H1 (cell line): ENCODE measurements at regions not wholly inside any gene's neighbourhood (a gene's known extent, or its start where the extent isn't known, plus 50 kb on each side); places are given as distances from the start of the nearest gene placed in this dataset.

Source experiments
- CTCF ChIA-PET: fragments of 300-600 bp; sonication (Branson Sonifier 250); formaldehyde crosslinking; loops from one replicate; lab custom pipeline; 2021; ENCODE audit not compliant: partially characterized antibody; lab: Charles Lee
- POLR2A ChIA-PET: fragments of 300-600 bp; sonication (Branson Sonifier 250); formaldehyde crosslinking; loops from one replicate; lab custom pipeline; 2021; ENCODE audit warnings: inconsistent platforms; ENCODE audit not compliant: partially characterized antibody; lab: Charles Lee
- DNase-seq, 2 experiments: peaks; one replicate each; pipeline versions ENCODE4 v3.0.0 to v3.0.0-alpha.2; 2010 to 2022; ENCODE audit warnings: low spot score in 2 of 2, low read depth in 1 of 2, mixed read lengths in 1 of 2
- FAIRE-seq: peaks from 2 replicates; lab custom pipeline; 2011; peaks lifted over from hg19 to GRCh38; lab: Jason Lieb, UNC
- H2AFZ ChIP-seq: 2 replicates; pipeline ENCODE4 v1.8.1; 2012; ENCODE audit warnings: low read length, inconsistent platforms
- H2AK5ac ChIP-seq: 2 replicates; pipeline ENCODE4 v1.6.1; 2013; ENCODE audit warnings: low read depth, low read length
- H2BK120ac ChIP-seq: replicated peaks from 2 replicates; pipeline ENCODE3; 2013; ENCODE audit warnings: low read depth, low read length, inconsistent platforms
- H2BK12ac ChIP-seq: 2 replicates; pipeline ENCODE4 v1.6.1; 2013; ENCODE audit warnings: low read depth, low read length
- H2BK15ac ChIP-seq: 2 replicates; pipeline ENCODE4 v1.6.1; 2013; ENCODE audit warnings: low read length
- H2BK20ac ChIP-seq: 2 replicates; pipeline ENCODE4 v1.6.1; 2013; ENCODE audit warnings: low read length
- H2BK5ac ChIP-seq: 2 replicates; pipeline ENCODE4 v1.6.1; 2013; ENCODE audit warnings: low read depth, low read length
- H3K14ac ChIP-seq: 2 replicates; pipeline ENCODE4 v1.6.1; 2013; ENCODE audit warnings: inconsistent platforms; ENCODE audit not compliant: insufficient read length
- H3K18ac ChIP-seq: 2 replicates; pipeline ENCODE4 v1.6.1; 2013; ENCODE audit warnings: low read length; ENCODE audit errors: extremely low read depth
- H3K23ac ChIP-seq: 2 replicates; pipeline ENCODE4 v1.6.1; 2013; ENCODE audit warnings: inconsistent platforms; ENCODE audit not compliant: insufficient read length
- H3K23me2 ChIP-seq: 2 replicates; pipeline ENCODE4 v1.6.1; 2013; ENCODE audit warnings: low read depth, low read length
- H3K27ac ChIP-seq: 2 replicates; pipeline ENCODE4 v1.6.1; 2011; ENCODE audit warnings: low read depth, low read length, inconsistent platforms
- H3K27me3 ChIP-seq, 4 experiments: replicated peaks in 1 of 4; 1 replicate in 1 of 4; 2 replicates in 3 of 4; pipeline versions ENCODE4 v1.6.1 to v1.8.1; 2011 to 2013; ENCODE audit warnings: low read length in 3 of 4, mild to moderate bottlenecking in 3 of 4, inconsistent platforms in 2 of 4, mixed read lengths in 2 of 4, moderate library complexity in 1 of 4; ENCODE audit not compliant: control insufficient read depth in 3 of 4, insufficient read depth in 3 of 4; ENCODE audit errors: extremely low read depth in 1 of 4
- H3K36me3 ChIP-seq, 4 experiments: 2 replicates each; pipeline versions ENCODE4 v1.6.1 to v1.8.1; 2011 to 2013; ENCODE audit warnings: mild to moderate bottlenecking in 4 of 4, low read length in 3 of 4, moderate library complexity in 2 of 4, control low read depth in 1 of 4, inconsistent platforms in 1 of 4; ENCODE audit not compliant: insufficient read depth in 4 of 4, control insufficient read depth in 2 of 4
- H3K4ac ChIP-seq: replicated peaks from 2 replicates; pipeline ENCODE3; 2013; ENCODE audit warnings: low read length, low read depth, mixed read lengths, inconsistent platforms; ENCODE audit not compliant: insufficient read length
- H3K4me1 ChIP-seq, 4 experiments: replicated peaks in 1 of 4; 1 replicate in 1 of 4; 2 replicates in 3 of 4; pipeline versions ENCODE4 v1.6.1 to v1.8.1; 2011 to 2013; ENCODE audit warnings: low read length in 3 of 4, inconsistent platforms in 2 of 4, mixed read lengths in 1 of 4; ENCODE audit not compliant: insufficient read depth in 4 of 4, control insufficient read depth in 3 of 4
- H3K4me2 ChIP-seq, 2 experiments: 2 replicates each; pipeline versions ENCODE4 v1.6.1 to v1.8.1; 2011 to 2013; ENCODE audit warnings: low read depth in 2 of 2, low read length in 2 of 2, control low read depth in 1 of 2, inconsistent platforms in 1 of 2, mild to moderate bottlenecking in 1 of 2; ENCODE audit not compliant: insufficient read depth in 1 of 2
- H3K4me3 ChIP-seq, 4 experiments: fragments of 200-600, 300-600 bp in 1 of 4; sonication (generic), shearing (Covaris generic), sonication (Bioruptor Twin) in 1 of 4; 2 replicates each; pipeline versions ENCODE4 v1.5.1 to v1.8.1; 2011 to 2016; ENCODE audit warnings: low read length in 4 of 4, low read depth in 3 of 4, control low read depth in 2 of 4, inconsistent platforms in 2 of 4, mild to moderate bottlenecking in 2 of 4, mixed read lengths in 1 of 4, moderate library complexity in 1 of 4; ENCODE audit not compliant: insufficient read depth in 2 of 4; ENCODE audit errors: extremely low read depth in 1 of 4
- H3K56ac ChIP-seq: replicated peaks from 2 replicates; pipeline ENCODE3; 2013; ENCODE audit warnings: low read depth, mild to moderate bottlenecking, mixed read lengths, low read length, inconsistent platforms; ENCODE audit not compliant: insufficient read length
- H3K79me1 ChIP-seq: 2 replicates; pipeline ENCODE4 v1.6.1; 2013; ENCODE audit warnings: low read depth, low read length, control low read depth
- H3K79me2 ChIP-seq, 2 experiments: 2 replicates each; pipeline versions ENCODE4 v1.6.1 to v1.8.1; 2012 to 2013; ENCODE audit warnings: low read length in 2 of 2, mild to moderate bottlenecking in 2 of 2, inconsistent platforms in 1 of 2; ENCODE audit not compliant: insufficient read depth in 2 of 2, control insufficient read depth in 1 of 2
- H3K9ac ChIP-seq, 4 experiments: replicated peaks in 1 of 4; 1 replicate in 1 of 4; 2 replicates in 3 of 4; pipeline versions ENCODE4 v1.6.1 to v1.8.1; 2011 to 2013; ENCODE audit warnings: low read depth in 3 of 4, low read length in 3 of 4, control low read depth in 2 of 4, mild to moderate bottlenecking in 2 of 4, moderate library complexity in 2 of 4, inconsistent platforms in 1 of 4; ENCODE audit errors: extremely low read depth in 1 of 4
- H3K9me3 ChIP-seq, 2 experiments: 2 replicates each; pipeline versions ENCODE4 v1.6.1 to v1.8.1; 2012 to 2013; ENCODE audit warnings: mild to moderate bottlenecking in 2 of 2, moderate library complexity in 2 of 2, control low read depth in 1 of 2, inconsistent platforms in 1 of 2, low read depth in 1 of 2, low read length in 1 of 2, mixed read lengths in 1 of 2; ENCODE audit not compliant: insufficient read depth in 2 of 2
- H4K20me1 ChIP-seq, 2 experiments: replicated peaks in 1 of 2; 2 replicates each; pipeline versions ENCODE3 to v1.8.1; 2011 to 2013; ENCODE audit warnings: inconsistent platforms in 2 of 2, low read length in 2 of 2, mild to moderate bottlenecking in 1 of 2; ENCODE audit not compliant: insufficient read depth in 2 of 2, control insufficient read depth in 1 of 2
- H4K5ac ChIP-seq: 2 replicates; pipeline ENCODE4 v1.6.1; 2013; ENCODE audit warnings: low read length, low read depth, mixed read lengths, inconsistent platforms; ENCODE audit not compliant: insufficient read length
- H4K8ac ChIP-seq: 2 replicates; pipeline ENCODE4 v1.8.0; 2013; ENCODE audit warnings: mild to moderate bottlenecking, moderate library complexity, low read length, inconsistent platforms; ENCODE audit not compliant: insufficient read depth; ENCODE audit errors: extremely low read depth
- H4K91ac ChIP-seq: replicated peaks from 2 replicates; pipeline ENCODE3; 2013; ENCODE audit warnings: low read length, mixed read lengths, inconsistent platforms; ENCODE audit not compliant: insufficient read length
- ASH2L ChIP-seq: fragments of 200-600, 300-600 bp; sonication (generic); IDR thresholded peaks from one replicate; pipeline ENCODE4 v1.7.1; 2017; ENCODE audit warnings: low read length
- BACH1 ChIP-seq: IDR thresholded peaks from 2 replicates; pipeline ENCODE4 v1.6.1; 2012; ENCODE audit warnings: low read length, improper control_type of control experiment
- BCL11A ChIP-seq, 2 experiments: IDR thresholded peaks; one replicate each; pipeline ENCODE4 v1.6.1; 2011; ENCODE audit warnings: low read depth in 2 of 2, low read length in 2 of 2, mild to moderate bottlenecking in 2 of 2
- JUND ChIP-seq: IDR thresholded peaks from 2 replicates; pipeline ENCODE4 v1.6.1; 2011; ENCODE audit warnings: mild to moderate bottlenecking, improper control_type of control experiment, low read length
- KDM1A ChIP-seq: fragments of 200-600, 300-600 bp; sonication (generic); IDR thresholded peaks from 2 replicates; pipeline ENCODE4 v1.7.1; 2016; ENCODE audit warnings: mild to moderate bottlenecking, low read length, borderline replicate concordance
- MAFK ChIP-seq: IDR thresholded peaks from 2 replicates; pipeline ENCODE4 v1.6.1; 2012; ENCODE audit warnings: low read depth, mild to moderate bottlenecking, improper control_type of control experiment, low read length
- NRF1 ChIP-seq: IDR thresholded peaks from 2 replicates; pipeline ENCODE4 v1.6.1; 2011; ENCODE audit warnings: mild to moderate bottlenecking, low read depth, low read length, improper control_type of control experiment
- PHF8 ChIP-seq: fragments of 200-600 bp; sonication (generic); conservative IDR thresholded peaks from 2 replicates; pipeline ENCODE4 v1.7.1; 2012; ENCODE audit warnings: low read depth, mild to moderate bottlenecking, inconsistent platforms, low read length, moderate library complexity
- RFX5 ChIP-seq: IDR thresholded peaks from 2 replicates; pipeline ENCODE4 v1.6.1; 2011; ENCODE audit warnings: low read depth, low read length, improper control_type of control experiment, borderline replicate concordance
- TBP ChIP-seq: IDR thresholded peaks from 2 replicates; pipeline ENCODE4 v1.6.1; 2011; ENCODE audit warnings: low read depth, low read length, improper control_type of control experiment
- WGBS, 2 experiments: shearing (Covaris generic) in 1 of 2; methylation state at CpG; one replicate each; pipeline versions ENCODE4 v1.1.6 to v1.1.7; 2013 to 2015; ENCODE audit warnings: low lambda C conversion rate in 2 of 2, mixed read lengths in 2 of 2, inconsistent platforms in 1 of 2, low coverage in 1 of 2, missing lambda C conversion rate in 1 of 2; ENCODE audit not compliant: insufficient replicate concordance in 2 of 2, insufficient coverage in 1 of 2, insufficient read length in 1 of 2; ENCODE audit errors: extremely low coverage in 1 of 2, missing lambda C conversion rate in 1 of 2; 5-methylcytosine and 5-hydroxymethylcytosine counted together

DNA sequence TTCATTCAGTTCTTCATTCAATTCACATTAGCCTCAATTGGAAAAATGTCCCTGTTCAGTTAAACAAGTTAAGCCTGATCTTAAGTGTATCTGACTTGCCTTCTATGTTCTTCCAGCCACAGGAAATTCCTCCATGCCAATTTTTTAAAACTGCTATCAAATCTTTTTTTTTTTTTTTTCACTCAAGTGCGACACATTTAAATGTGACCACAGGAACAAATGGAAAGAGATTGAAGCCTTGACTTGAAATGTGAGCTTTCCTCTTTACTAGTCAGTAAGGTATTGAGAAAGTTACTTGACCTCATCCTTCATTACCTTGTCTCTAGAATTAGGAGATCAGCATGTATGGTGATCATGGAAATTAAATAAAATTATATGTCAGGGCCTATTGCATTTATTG is 165.1 kb downstream of the SLIT2 start:
- Histone ChIP-seq H3K79me1 (no peaks in the 10 kb centered on the region), H4K91ac (no peak overlapping the region), H3K23me2 (peaks cover 2% of the 10 kb centered on the region; the same call in 1 of the 2 replicates), H2BK5ac (no peak overlapping the region), H2BK12ac (no peak overlapping the region), H3K27me3 (no peaks in the 10 kb centered on the region), H3K9me3 (no peaks in the 10 kb centered on the region), H3K4me2 (no peak overlapping the region), H3K4me3 (no peak overlapping the region), H4K8ac (no peak overlapping the region), H2BK20ac (no peak overlapping the region), H3K56ac (no peak overlapping the region), H3K4ac (no peak overlapping the region), H3K4me1 (no peaks in the 10 kb centered on the region), H3K14ac (no peak overlapping the region), H3K23ac (no peak overlapping the region), H3K36me3 (no peaks in the 10 kb centered on the region), H3K79me2 (no peaks in the 10 kb centered on the region), H3K18ac (no peak overlapping the region), H2AK5ac (no peak overlapping the region), H2AFZ (no peak overlapping the region), H2BK120ac (no peak overlapping the region), H3K27ac (no peak overlapping the region), H3K9ac (no peak overlapping the region), H4K5ac (no peak overlapping the region), H2BK15ac (no peak overlapping the region), H4K20me1 (no peaks in the 10 kb centered on the region)
- no peak for FAIRE-seq
- ChIA-PET POLR2A (interaction anchor here (1.2 kb wide), 1 partner anchor 9 kb away, joined by 3 read pairs; no protein-coding TSS in a partner anchor), CTCF (interaction anchor here (0.5 to 2.0 kb wide), 15 partner anchors 9 to 410 kb away, joined by 3 to 8 read pairs (median 3); no protein-coding TSS in a partner anchor)
- WGBS, 2 experiments = 84% methylated on average over 1 of the region's 1 CpG; no CpG with 5 or more reads in 1 of the 2 experiments
- TF ChIP-seq JUND = no peak
- no peak for TF ChIP-seq ASH2L
- no peak for TF ChIP-seq BACH1
- TF ChIP-seq KDM1A = no peak
- no peak for TF ChIP-seq TBP
- no peak for TF ChIP-seq NRF1
- no peak for TF ChIP-seq BCL11A (IDR thresholded peaks at IDR 0.05; ENCODE audit: low read depth in 2 of 2, low read length in 2 of 2)
- no peak for TF ChIP-seq PHF8
- TF ChIP-seq RFX5 = no peak
- no peak for TF ChIP-seq MAFK
- TF ChIP-seq, all 59 proteins: peak for 0
- DNase-seq = no peak
